Epithelial cell of proximal tubule (primary cell): ENCODE measurements at regions not wholly inside any gene's neighbourhood (a gene's known extent, or its start where the extent isn't known, plus 50 kb on each side); places are given as distances from the start of the nearest gene placed in this dataset.
"Not testable (repeated sequence)": the region's sequence is repeated elsewhere in the genome, so short reads cannot be mapped to it uniquely, and the experiment has no call there.

Experiments used
- DNase-seq: peaks from one replicate; pipeline ENCODE4 v3.0.0-alpha.2; 2011; ENCODE audit warnings: low read depth
- H3K4me3 ChIP-seq: 2 replicates; pipeline ENCODE4 v1.5.1; 2011; ENCODE audit warnings: low read depth, mild to moderate bottlenecking, low read length
- TF ChIP-seq, protein P1 (sequence below): conservative IDR thresholded peaks from 2 replicates; pipeline ENCODE4 v1.5.1; 2012; ENCODE audit warnings: low read depth, mild to moderate bottlenecking, low read length

DNA sequence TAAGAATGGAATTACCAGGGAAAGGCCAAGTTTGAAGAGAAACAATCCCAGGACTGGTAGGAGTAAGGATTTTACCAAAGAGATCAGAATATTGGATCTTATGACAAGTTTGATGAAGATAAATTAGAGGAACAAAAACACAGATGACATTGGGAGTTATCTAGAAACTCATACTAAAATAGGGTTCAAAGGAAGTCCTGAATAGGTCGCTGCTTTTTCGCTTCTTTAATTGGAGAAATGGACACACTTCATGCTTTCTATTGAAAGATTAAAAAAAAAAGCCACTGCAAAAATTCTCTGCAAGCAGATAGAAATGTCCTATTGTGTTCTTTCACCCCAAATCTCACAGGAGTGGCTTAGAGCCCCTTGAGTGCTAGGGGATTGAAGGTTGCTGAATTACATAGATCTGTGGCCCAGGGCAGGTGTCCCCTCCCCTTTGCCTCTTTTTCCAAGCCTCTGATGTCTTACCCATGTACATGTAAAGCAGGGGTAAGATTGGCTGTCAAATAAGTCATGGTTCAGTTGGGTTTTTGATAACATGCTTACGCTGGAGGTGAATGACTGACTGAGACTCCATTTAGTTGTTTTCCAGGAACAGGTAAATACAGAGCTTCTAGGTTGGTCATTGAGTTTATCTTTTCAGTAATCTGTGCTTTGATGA lies 152.0 kb downstream of the OR13A1 start:
- no peak for DNase-seq
- H3K4me3 ChIP-seq: no peak overlapping the region
- TF ChIP-seq, protein P1, sequence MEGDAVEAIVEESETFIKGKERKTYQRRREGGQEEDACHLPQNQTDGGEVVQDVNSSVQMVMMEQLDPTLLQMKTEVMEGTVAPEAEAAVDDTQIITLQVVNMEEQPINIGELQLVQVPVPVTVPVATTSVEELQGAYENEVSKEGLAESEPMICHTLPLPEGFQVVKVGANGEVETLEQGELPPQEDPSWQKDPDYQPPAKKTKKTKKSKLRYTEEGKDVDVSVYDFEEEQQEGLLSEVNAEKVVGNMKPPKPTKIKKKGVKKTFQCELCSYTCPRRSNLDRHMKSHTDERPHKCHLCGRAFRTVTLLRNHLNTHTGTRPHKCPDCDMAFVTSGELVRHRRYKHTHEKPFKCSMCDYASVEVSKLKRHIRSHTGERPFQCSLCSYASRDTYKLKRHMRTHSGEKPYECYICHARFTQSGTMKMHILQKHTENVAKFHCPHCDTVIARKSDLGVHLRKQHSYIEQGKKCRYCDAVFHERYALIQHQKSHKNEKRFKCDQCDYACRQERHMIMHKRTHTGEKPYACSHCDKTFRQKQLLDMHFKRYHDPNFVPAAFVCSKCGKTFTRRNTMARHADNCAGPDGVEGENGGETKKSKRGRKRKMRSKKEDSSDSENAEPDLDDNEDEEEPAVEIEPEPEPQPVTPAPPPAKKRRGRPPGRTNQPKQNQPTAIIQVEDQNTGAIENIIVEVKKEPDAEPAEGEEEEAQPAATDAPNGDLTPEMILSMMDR: no peak

DNA sequence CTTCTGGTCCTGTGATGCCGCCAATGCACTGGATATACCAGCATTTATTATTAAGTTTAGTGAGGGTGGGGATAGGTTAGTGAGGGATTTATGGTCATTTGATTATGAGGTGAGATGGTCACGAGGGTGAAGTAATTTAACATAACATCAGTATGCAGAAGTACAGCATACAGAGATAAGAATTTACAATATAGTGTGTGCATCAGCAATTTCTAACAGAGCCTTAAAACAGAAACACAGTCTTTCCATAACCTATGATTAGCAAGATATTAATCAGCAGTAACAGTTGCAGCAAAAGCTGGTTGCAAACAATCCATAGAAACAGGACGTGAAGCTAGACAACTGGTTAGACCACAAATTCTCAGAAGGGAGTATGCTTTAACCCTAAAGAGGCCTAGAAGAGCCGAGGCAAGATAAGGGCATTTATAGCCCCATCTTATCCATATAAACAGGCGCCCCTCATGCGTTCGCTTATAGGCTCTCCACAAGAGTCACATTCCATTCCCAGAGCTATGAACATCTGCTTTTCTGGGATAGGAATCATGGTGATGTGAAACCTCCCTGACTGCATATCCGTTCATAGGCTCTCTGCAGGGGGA lies 139.8 kb downstream of the OR13A1 start:
- H3K4me3 ChIP-seq, DNase-seq: not testable (repeated sequence)

DNA sequence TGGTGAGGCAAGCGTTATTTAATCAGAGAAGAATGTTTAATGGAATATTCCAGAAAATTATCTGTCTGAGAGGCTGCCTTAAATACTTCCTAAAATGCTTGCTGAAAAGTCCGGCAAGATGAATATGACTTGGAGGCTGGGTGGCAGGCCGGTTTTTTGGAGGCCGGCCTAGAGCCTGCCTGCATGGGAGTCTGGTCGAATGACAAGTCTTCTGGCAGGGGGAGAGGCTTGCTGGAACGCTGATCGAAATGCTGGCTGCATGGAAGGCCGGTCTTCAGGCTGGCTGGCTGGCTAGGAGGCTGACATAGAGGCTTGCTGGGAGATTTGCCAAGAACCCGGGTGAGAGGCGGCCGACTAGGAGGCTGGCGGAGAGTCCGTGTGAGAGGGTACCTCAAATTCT lies 135.7 kb downstream of the OR13A1 start:
- TF ChIP-seq, protein P1: no peak
- H3K4me3 ChIP-seq: no peak overlapping the region
- DNase-seq: no peak

DNA sequence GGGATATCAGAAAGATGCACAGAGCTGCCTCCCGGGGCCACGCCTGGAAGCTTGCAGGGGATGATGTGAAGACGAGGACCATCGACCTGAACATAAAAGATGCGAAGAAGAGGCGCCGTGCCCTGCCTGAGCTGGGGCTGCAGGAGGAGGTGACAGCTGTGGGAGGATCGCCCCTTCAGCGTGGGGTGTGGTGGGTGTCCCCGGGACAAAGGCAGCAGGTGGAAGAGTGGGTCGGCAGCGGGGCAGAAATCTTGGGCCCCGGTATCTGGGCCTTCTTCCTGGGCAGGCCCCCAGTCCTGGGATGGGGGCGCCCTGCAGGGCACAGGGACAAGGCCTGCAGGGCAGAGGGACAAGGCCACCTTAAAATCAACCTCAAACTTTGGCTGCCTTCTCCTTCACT lies 134.9 kb downstream of the OR13A1 start:
- H3K4me3 ChIP-seq: no peak overlapping the region
- DNase-seq: no peak
- TF ChIP-seq, protein P1: no peak

DNA sequence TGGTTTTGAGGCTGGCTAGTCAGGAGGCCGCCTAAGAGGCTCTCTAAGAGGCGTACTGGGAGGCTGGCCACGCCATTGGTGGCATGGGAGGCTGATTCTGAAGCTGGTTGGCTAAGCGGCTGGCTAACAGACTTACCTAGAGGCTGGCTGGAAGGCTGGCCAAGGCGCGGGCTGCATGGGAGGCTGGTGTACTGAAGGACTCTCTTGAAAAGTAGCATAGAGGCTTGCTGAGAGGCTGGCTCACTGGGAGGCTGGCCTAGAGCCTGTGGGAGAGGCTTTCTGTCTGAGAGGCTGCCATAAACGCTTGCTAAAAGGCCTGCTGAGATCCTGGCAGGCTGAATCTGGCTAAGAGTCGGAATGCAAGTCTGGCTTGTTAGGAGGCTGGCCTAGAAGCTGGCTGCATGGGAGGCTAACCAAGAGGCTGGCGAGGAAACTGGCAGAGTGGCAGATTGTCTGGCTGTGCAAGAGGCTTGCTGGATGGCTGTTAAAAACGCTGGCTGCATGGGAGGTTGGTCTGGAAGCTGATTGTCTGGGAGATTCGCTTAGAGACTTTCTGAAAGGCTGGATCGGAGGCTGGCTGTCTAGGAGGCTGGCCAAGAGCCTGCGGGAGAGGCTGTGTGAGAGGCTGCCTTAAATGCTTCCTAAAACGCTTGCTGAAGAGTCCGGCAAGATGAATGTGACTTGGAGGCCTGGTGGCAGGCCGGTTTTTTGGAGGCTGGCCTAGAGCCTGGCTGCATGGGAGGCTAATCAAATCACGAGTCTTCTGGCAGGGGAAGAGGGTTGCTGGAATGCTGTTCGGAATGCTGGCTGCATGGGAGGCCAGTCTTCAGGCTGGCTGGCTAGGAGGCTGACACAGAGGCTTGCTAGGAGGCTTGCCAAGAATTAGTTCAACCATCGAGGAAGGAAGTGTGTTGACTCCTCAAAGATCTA lies 134.2 kb downstream of the OR13A1 start:
- TF ChIP-seq, protein P1: no peak
- H3K4me3 ChIP-seq: no peak overlapping the region
- no peak for DNase-seq

DNA sequence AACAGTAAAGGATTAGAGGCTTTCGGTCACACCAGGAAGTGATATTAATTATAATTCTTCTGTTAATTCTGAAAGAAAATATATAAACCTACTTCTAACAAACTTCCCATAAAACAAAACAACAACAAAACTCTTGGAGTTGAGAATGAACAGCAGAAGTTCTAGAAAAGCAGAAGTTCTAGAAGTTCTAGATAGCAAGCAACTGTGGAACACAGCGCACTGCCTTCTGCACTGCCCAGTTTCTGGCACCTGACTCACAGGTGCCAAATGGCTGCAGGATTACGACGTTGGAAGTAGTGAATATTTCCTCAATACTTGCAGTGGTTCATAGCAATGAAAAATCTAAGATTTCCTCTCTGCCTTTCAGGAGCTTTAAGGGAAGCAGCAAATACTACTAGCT lies 132.2 kb downstream of the OR13A1 start:
- DNase-seq: no peak
- no peak overlapping the region for H3K4me3 ChIP-seq
- TF ChIP-seq, protein P1: no peak

DNA sequence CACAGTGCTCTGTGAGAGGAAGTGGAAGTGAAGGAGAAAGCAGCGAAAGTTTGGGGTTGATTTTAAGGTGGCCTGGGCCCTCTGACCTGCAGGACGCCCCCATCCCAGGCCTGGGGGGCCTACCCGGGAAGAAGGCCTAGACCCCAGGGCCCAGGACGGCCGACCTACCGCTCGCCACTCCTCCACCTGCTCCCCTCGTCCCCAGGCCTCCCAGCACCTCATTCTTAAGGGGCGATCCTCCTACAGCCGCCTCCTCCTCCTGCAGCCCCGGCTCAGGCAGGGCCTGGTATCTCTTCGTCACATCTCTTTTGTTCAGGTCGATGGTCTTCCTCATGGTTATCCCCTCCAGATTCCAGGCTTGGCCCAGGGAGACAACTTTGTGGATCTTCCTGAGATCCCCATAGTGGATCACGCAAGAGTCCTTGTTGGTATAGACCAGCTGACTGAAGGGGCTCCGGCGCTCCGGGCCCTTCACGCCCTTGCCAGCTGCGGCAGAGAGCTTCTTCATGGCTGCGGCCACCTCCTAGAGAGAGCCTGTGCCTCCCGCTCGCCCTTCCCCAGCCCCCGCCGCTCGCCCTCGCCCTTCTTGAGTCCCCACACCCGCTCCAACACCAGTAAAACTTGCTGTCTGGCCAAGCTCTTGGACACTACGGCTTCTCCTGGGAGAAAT lies 117.5 kb downstream of the OR13A1 start:
- DNase-seq: no peak
- no peak overlapping the region for H3K4me3 ChIP-seq
- TF ChIP-seq, protein P1: no peak
